Loucy (cell line): ENCODE measurements at regions not wholly inside any gene's neighbourhood (a gene's known extent, or its start where the extent isn't known, plus 50 kb on each side); places are given as distances from the start of the nearest gene placed in this dataset.

Source experiments
- EZH2phosphoT487 ChIP-seq: fragments of 200-600 bp; IDR thresholded peaks from 2 replicates; pipeline ENCODE4 v1.6.1; 2018; ENCODE audit warnings: antibody characterized with exemption, mild to moderate bottlenecking, moderate library complexity, borderline replicate concordance
- TF ChIP-seq, protein P1 (sequence below): fragments of 200-600 bp; sonication (generic); conservative IDR thresholded peaks from 2 replicates; pipeline ENCODE4 v1.5.1; 2014; ENCODE audit warnings: mild to moderate bottlenecking, antibody characterized with exemption, low read length

GRCh38 chr11:70655816-70656215, 257.5 kb downstream of the CTTN start:
- no peak for TF ChIP-seq EZH2phosphoT487
- TF ChIP-seq, protein P1, sequence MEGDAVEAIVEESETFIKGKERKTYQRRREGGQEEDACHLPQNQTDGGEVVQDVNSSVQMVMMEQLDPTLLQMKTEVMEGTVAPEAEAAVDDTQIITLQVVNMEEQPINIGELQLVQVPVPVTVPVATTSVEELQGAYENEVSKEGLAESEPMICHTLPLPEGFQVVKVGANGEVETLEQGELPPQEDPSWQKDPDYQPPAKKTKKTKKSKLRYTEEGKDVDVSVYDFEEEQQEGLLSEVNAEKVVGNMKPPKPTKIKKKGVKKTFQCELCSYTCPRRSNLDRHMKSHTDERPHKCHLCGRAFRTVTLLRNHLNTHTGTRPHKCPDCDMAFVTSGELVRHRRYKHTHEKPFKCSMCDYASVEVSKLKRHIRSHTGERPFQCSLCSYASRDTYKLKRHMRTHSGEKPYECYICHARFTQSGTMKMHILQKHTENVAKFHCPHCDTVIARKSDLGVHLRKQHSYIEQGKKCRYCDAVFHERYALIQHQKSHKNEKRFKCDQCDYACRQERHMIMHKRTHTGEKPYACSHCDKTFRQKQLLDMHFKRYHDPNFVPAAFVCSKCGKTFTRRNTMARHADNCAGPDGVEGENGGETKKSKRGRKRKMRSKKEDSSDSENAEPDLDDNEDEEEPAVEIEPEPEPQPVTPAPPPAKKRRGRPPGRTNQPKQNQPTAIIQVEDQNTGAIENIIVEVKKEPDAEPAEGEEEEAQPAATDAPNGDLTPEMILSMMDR, result no peak
